GM12874 (cell line): ENCODE measurements at regions not wholly inside any gene's neighbourhood (a gene's known extent, or its start where the extent isn't known, plus 50 kb on each side); places are given as distances from the start of the nearest gene placed in this dataset.

Experiments used
- TF ChIP-seq, protein P1 (sequence below): IDR thresholded peaks from 2 replicates; pipeline ENCODE4 v1.5.1; 2011; ENCODE audit warnings: low read depth, mild to moderate bottlenecking, control low read depth, low read length, moderate library complexity; ENCODE audit not compliant: insufficient read depth

DNA sequence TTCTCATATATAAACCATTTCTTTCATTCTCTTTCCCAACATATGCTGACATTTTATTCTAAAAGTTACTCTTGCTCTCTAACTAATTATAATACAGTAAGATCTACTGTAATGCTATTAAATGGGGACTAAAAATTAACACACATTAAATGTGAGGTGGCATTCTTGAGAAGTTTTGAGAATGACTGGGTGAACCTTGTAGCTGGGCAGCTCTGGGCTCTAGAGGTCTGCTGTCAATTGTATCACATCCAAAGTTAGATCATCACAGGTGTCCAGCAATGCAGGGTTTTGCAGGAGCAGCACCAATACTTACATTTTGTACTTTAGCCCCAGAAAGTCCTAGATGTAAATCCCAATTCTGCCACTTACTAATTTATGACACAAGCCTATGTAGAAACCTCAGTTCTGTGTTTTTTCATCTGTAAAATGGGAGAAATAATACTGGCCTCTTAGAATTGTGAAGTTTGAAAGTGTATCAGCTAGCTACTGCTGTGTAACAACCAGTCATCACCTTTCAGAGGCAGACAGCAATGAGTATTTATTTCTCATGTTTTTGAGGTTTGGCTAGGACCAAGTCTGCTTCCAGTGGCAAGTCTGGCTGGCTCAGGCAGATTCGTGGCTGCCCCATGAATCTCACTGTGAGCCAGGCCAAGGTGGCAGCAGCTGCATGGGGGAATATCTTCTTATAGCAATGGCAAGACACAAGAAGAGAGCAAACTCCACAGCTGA, 79.6 kb upstream of the EMX2 start:
- TF ChIP-seq, protein P1, sequence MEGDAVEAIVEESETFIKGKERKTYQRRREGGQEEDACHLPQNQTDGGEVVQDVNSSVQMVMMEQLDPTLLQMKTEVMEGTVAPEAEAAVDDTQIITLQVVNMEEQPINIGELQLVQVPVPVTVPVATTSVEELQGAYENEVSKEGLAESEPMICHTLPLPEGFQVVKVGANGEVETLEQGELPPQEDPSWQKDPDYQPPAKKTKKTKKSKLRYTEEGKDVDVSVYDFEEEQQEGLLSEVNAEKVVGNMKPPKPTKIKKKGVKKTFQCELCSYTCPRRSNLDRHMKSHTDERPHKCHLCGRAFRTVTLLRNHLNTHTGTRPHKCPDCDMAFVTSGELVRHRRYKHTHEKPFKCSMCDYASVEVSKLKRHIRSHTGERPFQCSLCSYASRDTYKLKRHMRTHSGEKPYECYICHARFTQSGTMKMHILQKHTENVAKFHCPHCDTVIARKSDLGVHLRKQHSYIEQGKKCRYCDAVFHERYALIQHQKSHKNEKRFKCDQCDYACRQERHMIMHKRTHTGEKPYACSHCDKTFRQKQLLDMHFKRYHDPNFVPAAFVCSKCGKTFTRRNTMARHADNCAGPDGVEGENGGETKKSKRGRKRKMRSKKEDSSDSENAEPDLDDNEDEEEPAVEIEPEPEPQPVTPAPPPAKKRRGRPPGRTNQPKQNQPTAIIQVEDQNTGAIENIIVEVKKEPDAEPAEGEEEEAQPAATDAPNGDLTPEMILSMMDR = no peak

DNA sequence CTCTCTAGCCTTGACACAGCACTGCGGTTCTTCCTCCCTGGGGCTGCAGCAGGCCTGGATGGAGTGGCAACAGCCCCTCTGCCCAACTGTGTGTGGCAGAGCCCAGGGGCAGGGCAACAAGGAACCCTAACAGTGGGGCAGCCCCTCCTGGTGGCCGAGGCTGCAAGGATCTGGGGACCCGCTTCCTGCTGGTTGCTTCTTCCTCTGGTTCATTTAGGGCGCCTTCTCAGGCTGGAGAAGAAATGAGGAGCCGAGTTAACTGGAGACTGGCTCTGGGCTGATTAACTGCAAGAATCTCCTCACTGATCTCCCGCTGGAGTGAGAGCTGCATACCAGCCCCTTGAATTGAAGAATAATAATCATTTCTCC, 80.1 kb upstream of the EMX2 start:
- TF ChIP-seq, protein P1 = no peak

DNA sequence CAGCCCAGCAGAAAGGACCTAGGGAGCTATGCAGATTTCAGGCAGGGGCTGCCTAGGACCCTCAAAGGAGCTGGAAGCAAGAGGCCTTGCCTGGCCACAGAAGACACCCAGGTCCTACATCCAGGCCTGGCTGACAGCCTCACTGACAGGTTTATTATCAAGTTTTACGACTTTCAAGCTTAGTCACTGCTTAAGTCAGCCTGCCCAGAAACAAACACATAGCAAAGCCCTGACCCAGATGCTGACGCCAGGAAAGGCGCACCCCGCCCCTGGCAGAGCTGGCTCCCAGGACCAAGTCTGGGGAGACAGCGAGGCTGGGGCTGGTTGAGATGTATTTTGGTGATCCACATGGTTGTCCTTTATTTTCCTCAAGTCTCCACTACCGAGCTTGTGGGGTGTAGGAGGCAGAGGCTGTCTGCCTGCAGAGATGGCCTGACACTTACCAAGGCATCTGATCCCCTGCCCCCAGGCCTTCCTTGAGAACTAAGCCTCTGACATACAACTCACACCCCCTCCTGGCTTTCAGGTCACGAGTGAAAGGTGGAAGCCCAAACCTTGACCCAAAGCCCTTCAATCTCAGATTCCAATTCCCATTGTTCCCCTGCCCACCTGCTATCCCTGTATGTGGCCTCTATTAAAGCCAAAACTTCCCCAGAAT, 80.7 kb upstream of the EMX2 start:
- TF ChIP-seq, protein P1 = no peak

DNA sequence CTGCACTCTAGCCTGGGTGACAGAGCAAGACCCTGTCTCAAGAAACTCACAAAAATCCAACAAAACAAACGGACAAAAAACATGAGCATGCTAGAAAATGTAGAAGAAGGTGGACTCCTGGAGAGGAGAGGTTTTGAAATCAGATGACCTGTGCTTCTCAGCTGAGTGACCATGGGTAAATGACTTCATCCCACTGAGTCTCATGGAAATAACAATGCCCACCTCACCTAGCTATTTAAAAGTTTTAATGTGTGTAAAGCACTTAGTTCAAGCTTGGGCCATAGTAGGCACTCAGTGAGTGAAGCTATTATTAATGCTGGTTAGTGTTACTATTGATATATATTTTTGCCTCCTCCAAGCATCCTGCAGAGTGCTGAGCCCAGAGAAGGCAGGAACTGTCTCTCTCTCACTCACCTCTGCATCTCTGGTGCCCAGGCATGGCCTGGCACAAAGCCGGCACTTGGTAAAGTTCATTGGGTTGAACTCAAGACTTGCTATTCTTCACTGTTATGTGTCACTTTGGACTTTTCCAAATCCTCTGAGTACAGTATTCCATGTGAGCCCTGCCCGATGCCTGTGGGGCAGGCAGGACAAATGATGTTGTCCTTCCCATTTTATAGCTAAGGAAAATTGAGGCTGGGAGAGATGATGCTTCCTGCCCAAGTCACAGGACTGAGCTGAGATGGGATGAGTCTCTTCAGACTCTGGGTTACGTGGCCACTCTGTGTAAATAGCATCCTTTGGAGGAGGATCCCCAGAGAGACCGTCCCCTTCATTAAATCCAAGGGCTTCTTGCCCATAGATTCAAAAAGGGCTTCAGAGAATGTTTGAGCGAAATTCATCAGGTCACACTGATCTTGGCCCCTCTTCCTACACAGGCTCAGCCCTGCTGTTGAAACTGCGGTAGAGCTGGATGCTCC, 81.4 kb upstream of the EMX2 start:
- TF ChIP-seq, protein P1 = no peak

DNA sequence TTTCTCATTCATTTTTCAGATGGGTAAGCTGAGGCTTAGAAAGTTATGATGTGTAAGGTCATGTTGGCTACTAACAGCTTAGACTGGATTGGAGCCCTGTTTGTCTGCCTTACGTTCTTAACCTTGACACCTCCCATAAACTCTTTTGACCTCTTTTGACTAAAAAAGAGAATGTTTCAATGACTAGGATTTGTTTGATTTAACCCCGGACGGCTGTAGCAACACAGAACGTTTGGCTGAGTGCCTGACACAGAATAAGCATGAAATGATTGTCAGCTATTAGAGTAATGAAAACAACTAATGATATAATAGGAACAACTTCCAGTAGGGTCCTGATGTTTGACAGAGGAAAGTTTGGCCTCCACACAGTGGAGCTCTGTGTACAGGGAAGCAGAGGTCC, 83.3 kb upstream of the PDZD8 start:
- TF ChIP-seq, protein P1 = no peak

DNA sequence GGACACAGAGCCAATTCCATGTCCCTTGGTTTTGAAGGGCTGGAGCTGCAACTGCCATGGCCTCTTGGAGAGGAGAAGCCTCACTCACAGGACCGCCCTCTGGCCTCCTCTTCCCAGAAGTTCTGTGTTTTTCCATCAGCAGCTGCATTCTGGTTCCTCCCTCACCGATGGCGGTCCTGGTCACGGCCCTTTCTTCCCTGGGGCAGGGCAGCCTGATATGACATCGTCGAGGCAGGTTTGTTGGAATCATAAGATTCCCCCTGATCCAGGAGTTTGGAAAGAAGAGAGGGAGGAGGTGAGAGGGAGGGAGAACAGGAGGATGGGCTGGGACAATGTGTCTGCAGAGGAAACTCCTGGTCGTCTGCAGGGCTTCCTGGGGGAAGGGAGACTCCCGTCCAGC, 82.7 kb upstream of the PDZD8 start:
- TF ChIP-seq, protein P1 = no peak

DNA sequence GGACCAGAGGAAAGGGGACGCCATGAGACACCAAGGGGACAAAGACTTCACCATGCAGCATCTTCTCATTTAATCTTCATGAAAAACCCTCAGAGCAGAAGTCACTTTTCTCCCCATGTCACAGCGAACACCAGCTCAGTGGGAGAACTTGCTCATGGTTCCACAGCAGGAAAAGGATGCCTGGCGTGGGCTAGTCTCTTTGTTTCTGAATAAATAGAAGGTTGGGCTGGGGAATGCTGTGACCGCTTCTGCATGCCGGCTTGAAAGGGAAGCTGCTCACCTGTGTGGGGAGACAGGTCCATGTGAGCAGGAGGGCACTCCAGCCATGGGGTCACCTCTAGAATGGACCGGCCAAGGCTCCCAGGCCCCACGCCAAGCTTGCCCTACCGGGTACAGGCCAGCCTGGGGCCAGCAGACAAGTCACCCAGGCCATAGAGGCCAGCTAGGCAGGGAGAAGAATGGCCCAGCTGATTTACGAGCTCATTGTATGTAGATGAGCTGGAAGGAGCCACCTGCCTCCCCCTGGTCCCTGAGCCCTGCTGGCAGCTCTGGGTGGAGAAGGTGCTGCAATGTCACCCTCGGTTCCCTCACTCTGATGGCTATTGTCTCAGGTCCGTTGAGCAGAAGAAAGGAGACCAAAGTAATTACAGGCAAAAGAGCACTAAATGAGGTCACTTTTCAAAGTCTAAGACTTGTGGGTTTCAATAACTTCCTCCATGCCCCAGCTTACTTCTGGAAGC, 82.0 kb upstream of the PDZD8 start:
- TF ChIP-seq, protein P1 = no peak
